ENCODE measurements at regions not wholly inside any gene's neighbourhood (a gene's known extent, or its start where the extent isn't known, plus 50 kb on each side); places are given as distances from the start of the nearest gene placed in this dataset.

DNA sequence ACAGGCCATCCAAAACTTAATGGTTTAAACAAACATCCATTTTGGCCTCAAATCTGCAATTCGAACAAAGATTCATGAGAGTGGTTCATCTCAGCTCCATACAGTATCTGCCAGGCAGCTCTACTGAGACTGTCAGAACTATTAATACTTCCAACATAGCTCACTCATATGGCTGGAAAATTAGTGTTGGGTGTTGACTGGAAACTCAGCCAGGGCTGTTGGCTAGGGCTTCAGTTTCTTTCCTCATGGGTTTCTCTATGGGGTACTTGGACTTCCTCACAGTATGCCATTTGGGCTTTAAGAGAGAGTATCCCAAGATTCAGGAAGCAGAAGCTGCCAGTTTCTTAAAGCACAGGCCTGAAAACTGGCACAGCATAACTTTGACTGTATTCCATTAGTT, 240.3 kb downstream of the TPBG start:
- no peak overlapping the region for H3K27ac ChIP-seq (ENCODE audit: control insufficient read depth, insufficient read depth)
- no peaks in the 10 kb centered on the region for H3K9me3 ChIP-seq (replicated peaks; ENCODE audit: control insufficient read depth, insufficient read depth, low read length)
- no peak overlapping the region for H3K4me3 ChIP-seq
- CTCF ChIA-PET, result no interaction called here
- no peak for DNase-seq (ENCODE audit: low read depth, low spot score)
- RAD21 ChIA-PET (ENCODE audit: unreplicated experiment), result interaction anchor here (0.8 kb wide), 1 partner anchor 333 kb away, joined by 3 read pairs; no protein-coding TSS in a partner anchor
- POLR2A ChIA-PET, result no interaction called here
- H3K79me2 ChIP-seq (ENCODE audit: control insufficient read depth, insufficient read depth, low read length), result no peaks in the 10 kb centered on the region
- ATAC-seq, result no peak
- H3K27me3 ChIP-seq (replicated peaks in 1 of 2; ENCODE audit: control insufficient read depth in 2 of 2, insufficient read depth in 2 of 2, low read length in 1 of 2), result no peaks in the 10 kb centered on the region
- no peaks in the 10 kb centered on the region for H3K36me3 ChIP-seq (ENCODE audit: control insufficient read depth in 2 of 2, insufficient read depth in 2 of 2, low read length in 1 of 2)
- 0% methylated on average over 1 of the region's 1 CpG for WGBS (ENCODE audit: insufficient coverage, insufficient replicate concordance, low lambda C conversion rate, missing lambda C conversion rate)
- no peak overlapping the region for H3K9ac ChIP-seq (ENCODE audit: control insufficient read depth, insufficient read depth, low read length)
- no peak for FAIRE-seq
- no peak overlapping the region for H3K4me2 ChIP-seq (ENCODE audit: control insufficient read depth, insufficient read depth)
- H4K20me1 ChIP-seq (ENCODE audit: control insufficient read depth, insufficient read depth), result no peaks in the 10 kb centered on the region
- H2AFZ ChIP-seq (ENCODE audit: control insufficient read depth, low read depth, low read length), result no peak overlapping the region
- in situ Hi-C loops (cut with MboI) (no loop called here), intact Hi-C loops (cut with micrococcal nuclease; ENCODE audit: unreplicated experiment) (no loop called here)
- BruUV-seq (replicated peaks), result no TSS peak
- H3K4me1 ChIP-seq (ENCODE audit: control insufficient read depth, insufficient read depth, low read length), result no peaks in the 10 kb centered on the region
- SMC1A ChIA-PET (ENCODE audit: uncharacterized antibody, unreplicated experiment), result no interaction called here
- TF ChIP-seq SPI1 (IDR thresholded peaks at IDR 0.05; ENCODE audit: borderline replicate concordance, insufficient read depth, low read depth, low read length), result no peak
- TF ChIP-seq, protein P1, sequence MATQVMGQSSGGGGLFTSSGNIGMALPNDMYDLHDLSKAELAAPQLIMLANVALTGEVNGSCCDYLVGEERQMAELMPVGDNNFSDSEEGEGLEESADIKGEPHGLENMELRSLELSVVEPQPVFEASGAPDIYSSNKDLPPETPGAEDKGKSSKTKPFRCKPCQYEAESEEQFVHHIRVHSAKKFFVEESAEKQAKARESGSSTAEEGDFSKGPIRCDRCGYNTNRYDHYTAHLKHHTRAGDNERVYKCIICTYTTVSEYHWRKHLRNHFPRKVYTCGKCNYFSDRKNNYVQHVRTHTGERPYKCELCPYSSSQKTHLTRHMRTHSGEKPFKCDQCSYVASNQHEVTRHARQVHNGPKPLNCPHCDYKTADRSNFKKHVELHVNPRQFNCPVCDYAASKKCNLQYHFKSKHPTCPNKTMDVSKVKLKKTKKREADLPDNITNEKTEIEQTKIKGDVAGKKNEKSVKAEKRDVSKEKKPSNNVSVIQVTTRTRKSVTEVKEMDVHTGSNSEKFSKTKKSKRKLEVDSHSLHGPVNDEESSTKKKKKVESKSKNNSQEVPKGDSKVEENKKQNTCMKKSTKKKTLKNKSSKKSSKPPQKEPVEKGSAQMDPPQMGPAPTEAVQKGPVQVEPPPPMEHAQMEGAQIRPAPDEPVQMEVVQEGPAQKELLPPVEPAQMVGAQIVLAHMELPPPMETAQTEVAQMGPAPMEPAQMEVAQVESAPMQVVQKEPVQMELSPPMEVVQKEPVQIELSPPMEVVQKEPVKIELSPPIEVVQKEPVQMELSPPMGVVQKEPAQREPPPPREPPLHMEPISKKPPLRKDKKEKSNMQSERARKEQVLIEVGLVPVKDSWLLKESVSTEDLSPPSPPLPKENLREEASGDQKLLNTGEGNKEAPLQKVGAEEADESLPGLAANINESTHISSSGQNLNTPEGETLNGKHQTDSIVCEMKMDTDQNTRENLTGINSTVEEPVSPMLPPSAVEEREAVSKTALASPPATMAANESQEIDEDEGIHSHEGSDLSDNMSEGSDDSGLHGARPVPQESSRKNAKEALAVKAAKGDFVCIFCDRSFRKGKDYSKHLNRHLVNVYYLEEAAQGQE (IDR thresholded peaks at IDR 0.05; ENCODE audit: low read depth, low read length), result no peak
- no peak for TF ChIP-seq ZSCAN29 (IDR thresholded peaks at IDR 0.05)
- TF ChIP-seq RBBP5 (conservative IDR thresholded peaks at IDR 0.05), result no peak
- no peak for TF ChIP-seq NR2C2 (IDR thresholded peaks at IDR 0.05; ENCODE audit: borderline replicate concordance, control insufficient read depth, insufficient read length, low read depth)
- no peak for TF ChIP-seq BHLHE40 (IDR thresholded peaks at IDR 0.05; ENCODE audit: borderline replicate concordance in 1 of 2, low read depth in 2 of 2, low read length in 1 of 2)
- TF ChIP-seq E2F4 (IDR thresholded peaks at IDR 0.05; ENCODE audit: low read depth, low read length), result no peak
- TF ChIP-seq, protein P2, sequence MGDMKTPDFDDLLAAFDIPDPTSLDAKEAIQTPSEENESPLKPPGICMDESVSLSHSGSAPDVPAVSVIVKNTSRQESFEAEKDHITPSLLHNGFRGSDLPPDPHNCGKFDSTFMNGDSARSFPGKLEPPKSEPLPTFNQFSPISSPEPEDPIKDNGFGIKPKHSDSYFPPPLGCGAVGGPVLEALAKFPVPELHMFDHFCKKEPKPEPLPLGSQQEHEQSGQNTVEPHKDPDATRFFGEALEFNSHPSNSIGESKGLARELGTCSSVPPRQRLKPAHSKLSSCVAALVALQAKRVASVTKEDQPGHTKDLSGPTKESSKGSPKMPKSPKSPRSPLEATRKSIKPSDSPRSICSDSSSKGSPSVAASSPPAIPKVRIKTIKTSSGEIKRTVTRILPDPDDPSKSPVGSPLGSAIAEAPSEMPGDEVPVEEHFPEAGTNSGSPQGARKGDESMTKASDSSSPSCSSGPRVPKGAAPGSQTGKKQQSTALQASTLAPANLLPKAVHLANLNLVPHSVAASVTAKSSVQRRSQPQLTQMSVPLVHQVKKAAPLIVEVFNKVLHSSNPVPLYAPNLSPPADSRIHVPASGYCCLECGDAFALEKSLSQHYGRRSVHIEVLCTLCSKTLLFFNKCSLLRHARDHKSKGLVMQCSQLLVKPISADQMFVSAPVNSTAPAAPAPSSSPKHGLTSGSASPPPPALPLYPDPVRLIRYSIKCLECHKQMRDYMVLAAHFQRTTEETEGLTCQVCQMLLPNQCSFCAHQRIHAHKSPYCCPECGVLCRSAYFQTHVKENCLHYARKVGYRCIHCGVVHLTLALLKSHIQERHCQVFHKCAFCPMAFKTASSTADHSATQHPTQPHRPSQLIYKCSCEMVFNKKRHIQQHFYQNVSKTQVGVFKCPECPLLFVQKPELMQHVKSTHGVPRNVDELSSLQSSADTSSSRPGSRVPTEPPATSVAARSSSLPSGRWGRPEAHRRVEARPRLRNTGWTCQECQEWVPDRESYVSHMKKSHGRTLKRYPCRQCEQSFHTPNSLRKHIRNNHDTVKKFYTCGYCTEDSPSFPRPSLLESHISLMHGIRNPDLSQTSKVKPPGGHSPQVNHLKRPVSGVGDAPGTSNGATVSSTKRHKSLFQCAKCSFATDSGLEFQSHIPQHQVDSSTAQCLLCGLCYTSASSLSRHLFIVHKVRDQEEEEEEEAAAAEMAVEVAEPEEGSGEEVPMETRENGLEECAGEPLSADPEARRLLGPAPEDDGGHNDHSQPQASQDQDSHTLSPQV (IDR thresholded peaks at IDR 0.05), result no peak
- TF ChIP-seq ZBTB33 (IDR thresholded peaks at IDR 0.05), result no peak
- TF ChIP-seq, protein P3, sequence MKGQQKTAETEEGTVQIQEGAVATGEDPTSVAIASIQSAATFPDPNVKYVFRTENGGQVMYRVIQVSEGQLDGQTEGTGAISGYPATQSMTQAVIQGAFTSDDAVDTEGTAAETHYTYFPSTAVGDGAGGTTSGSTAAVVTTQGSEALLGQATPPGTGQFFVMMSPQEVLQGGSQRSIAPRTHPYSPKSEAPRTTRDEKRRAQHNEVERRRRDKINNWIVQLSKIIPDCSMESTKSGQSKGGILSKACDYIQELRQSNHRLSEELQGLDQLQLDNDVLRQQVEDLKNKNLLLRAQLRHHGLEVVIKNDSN (IDR thresholded peaks at IDR 0.05; ENCODE audit: borderline replicate concordance, extremely low read length, insufficient read depth, low read depth, low read length), result no peak
- no peak for TF ChIP-seq ZZZ3 (IDR thresholded peaks at IDR 0.05; ENCODE audit: control insufficient read depth, insufficient read length, low read depth)
- no peak for TF ChIP-seq CHD4 (IDR thresholded peaks at IDR 0.05)
- no peak for TF ChIP-seq NBN (IDR thresholded peaks at IDR 0.05)
- no peak for TF ChIP-seq POLR2A (IDR thresholded peaks at IDR 0.05; ENCODE audit: low read depth, low read length)
